ENCODE measurements at regions not wholly inside any gene's neighbourhood (a gene's known extent, or its start where the extent isn't known, plus 50 kb on each side); places are given as distances from the start of the nearest gene placed in this dataset.

DNA sequence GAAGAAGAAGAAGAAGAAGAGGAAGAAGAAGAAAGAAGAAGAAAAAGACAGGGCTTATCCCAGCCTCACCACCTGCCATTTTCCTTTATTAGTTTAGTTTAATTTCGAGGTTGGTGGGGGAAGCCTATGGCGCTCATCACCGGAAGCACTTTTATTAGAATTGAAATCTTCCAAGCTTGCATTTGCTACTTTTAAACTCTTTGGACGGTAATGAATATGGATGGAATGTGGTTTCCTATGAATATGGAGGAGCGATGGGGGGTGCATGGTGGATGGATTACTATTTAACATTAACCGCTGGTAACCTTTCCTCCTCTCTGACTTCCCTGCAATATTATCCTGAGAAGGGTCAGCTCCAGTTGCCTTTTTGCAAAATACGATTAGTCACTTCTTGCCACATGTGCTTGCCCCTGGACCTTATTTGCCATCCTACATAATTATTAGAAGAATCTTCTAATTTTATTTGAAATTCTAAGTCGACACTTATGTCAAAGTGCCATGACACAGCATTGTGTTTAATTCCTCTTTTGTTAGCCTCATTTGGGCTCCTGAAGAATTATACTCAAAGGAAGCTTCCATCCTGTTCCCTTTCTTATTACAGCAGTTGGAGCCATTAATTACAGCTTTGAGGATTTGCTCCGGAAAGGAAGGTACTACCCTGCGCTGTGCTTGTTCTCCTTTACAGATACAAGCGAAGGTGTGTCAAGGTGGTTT is 424.5 kb downstream of the VRK1 start:
- H3K9me3 ChIP-seq (ENCODE audit: low read depth, low read length): no peaks in the 10 kb centered on the region

DNA sequence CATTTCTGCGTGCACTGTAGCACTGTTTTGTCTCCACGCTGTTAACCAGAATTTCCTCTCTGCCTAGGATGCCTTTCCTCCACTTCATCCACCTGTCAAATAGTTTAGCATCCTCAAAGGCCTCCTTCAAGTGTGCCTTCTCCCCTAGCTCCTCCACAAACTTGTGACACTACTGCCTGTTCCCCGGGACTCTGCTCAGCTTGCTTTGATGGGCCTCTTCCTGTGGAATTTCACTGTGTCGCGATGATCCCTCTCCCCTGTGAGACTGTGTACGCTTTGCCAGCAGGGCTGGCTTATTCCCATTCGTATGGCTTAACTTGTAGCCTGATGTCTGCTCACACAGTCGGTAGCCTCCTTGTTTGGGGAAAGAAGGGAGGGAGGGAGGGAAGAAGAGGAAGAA is 426.8 kb downstream of the VRK1 start:
- Histone ChIP-seq H3K4me3 (ENCODE audit: low read length) (no peak overlapping the region), H3K4me1 (ENCODE audit: insufficient read depth, low read length) (peaks cover 9% of the 10 kb centered on the region), H3K27me3 (ENCODE audit: insufficient read depth, low read length) (peaks cover 18% of the 10 kb centered on the region), H3K9me3 (ENCODE audit: low read depth, low read length) (no peaks in the 10 kb centered on the region)

More for the DNA sequence above, 424.5 kb downstream of the VRK1 start:
- H3K4me1 ChIP-seq (ENCODE audit: insufficient read depth, low read length): peaks cover 19% of the 10 kb centered on the region
- H3K27me3 ChIP-seq (ENCODE audit: insufficient read depth, low read length): peaks cover 33% of the 10 kb centered on the region
- no peak overlapping the region for H3K4me3 ChIP-seq (ENCODE audit: low read length)

DNA sequence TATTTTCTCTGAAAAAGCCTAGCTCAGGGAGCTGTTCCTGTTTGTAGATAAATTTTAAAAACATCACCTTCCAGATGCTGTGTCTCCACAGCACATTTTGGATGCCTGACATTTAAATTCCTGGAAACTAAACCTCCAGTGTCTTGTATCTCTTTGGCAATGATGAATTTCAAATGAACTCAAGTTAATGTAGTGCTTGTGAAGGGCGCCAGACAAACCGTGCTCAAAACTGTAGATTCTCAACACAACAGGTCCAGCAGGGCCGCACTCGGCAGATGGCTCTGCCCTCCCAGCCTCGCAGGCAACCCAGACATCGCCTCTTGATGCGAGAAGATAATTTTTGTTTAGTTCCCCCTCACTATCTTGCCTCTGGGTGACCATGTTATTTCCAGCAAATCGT is 432.9 kb downstream of the VRK1 start:
- Histone ChIP-seq H3K9me3 (ENCODE audit: low read depth, low read length) (no peaks in the 10 kb centered on the region), H3K27me3 (ENCODE audit: insufficient read depth, low read length) (no peaks in the 10 kb centered on the region), H3K4me3 (ENCODE audit: low read length) (no peak overlapping the region), H3K4me1 (ENCODE audit: insufficient read depth, low read length) (no peaks in the 10 kb centered on the region)

DNA sequence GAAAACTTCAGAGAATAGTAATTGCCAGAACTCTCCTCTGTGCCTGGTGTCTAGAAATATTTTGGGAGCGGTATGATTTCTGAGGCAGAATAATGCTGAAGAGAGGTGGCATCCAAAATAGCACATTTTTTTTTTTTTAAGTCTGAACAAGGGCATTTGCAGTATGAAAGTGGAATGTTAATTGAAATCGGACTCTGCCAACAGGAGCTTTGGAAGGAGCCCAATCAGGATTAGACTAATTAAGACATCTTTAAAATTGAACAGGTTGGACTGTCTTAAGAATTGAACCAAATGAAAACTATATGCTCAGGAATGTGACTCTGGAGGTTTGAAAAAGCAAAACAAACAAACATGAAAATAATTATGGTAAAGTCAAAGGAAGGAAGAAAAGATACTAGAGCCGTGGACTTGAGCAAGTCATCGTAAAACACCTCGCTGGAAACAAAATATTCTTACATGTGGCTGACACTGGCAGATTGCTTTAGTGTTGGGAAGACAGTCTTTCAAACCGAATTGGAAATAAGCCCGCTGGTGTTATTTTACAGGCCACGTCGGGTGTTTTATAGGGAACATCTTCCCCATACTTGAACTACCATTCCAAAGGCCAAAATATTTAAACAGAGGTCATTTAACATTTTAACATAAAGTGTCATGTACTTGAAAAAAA is 436.3 kb downstream of the VRK1 start:
- Histone ChIP-seq H3K4me1 (ENCODE audit: insufficient read depth, low read length) (no peaks in the 10 kb centered on the region), H3K4me3 (ENCODE audit: low read length) (no peak overlapping the region), H3K27me3 (ENCODE audit: insufficient read depth, low read length) (no peaks in the 10 kb centered on the region), H3K9me3 (ENCODE audit: low read depth, low read length) (no peaks in the 10 kb centered on the region)

DNA sequence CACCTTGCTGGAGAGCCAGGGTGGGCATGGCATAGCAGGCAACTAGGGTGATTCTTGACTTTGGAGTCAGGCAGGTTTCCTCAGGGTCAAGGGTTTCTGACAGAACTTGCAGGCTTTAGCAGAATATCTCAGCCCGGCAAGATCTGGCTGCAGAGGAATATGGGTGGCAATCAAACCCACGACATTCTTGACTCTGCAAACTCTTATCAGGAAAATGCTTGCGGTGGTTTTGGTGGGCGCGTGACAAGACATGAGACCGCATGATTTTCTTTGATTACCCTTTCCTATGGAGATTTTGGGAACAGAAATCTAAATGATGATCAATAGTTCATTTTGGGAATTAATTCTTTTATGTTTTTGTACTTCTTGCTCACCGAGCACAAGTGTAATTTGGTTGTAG is 449.5 kb downstream of the VRK1 start:
- H3K4me1 ChIP-seq (ENCODE audit: insufficient read depth, low read length): peaks cover 4% of the 10 kb centered on the region
- no peak overlapping the region for H3K4me3 ChIP-seq (ENCODE audit: low read length)
- no peaks in the 10 kb centered on the region for H3K27me3 ChIP-seq (ENCODE audit: insufficient read depth, low read length)
- no peaks in the 10 kb centered on the region for H3K9me3 ChIP-seq (ENCODE audit: low read depth, low read length)

DNA sequence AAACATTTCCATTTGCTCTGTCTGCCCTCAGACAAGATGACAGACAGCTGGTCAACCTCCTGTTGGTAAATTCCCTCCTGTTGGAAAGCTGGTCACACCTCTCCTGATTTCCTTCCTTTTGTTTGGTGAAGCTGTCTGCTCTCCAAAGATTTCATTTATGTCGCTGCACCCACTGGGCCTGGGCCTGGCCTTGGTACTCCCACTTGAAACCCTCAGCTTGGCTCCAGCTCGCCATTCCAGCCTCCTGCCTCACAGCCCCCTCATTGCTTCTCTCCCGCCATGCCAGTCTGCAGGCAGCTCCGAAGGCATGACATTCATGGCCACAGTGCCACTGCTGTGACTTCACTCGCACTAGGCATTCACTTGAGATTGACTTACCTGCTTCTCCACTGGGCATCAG is 451.8 kb downstream of the VRK1 start:
- no peaks in the 10 kb centered on the region for H3K27me3 ChIP-seq (ENCODE audit: insufficient read depth, low read length)
- H3K4me3 ChIP-seq (ENCODE audit: low read length): no peak overlapping the region
- H3K9me3 ChIP-seq (ENCODE audit: low read depth, low read length): no peaks in the 10 kb centered on the region
- H3K4me1 ChIP-seq (ENCODE audit: insufficient read depth, low read length): peaks cover 10% of the 10 kb centered on the region

DNA sequence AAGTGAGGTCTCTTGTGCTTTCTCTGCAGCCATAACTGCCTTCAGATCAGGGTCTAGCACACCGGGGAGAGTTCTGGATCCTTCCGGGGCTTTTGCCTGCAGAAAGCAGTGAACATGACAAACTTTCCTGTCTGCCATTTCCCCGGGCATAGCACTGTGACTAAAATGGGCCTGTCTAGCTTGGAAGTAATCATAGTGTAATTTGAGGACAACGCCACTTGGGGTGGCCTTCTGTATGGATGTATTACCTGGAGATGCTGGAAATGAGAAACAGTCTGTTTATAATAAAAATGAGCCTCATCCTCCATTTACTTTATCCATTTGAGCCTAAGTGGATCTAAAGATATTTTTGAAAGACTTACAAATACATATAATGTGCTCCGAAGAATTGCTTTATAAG is 453.7 kb downstream of the VRK1 start:
- H3K27me3 ChIP-seq (ENCODE audit: insufficient read depth, low read length): no peaks in the 10 kb centered on the region
- no peak overlapping the region for H3K4me3 ChIP-seq (ENCODE audit: low read length)
- H3K9me3 ChIP-seq (ENCODE audit: low read depth, low read length): no peaks in the 10 kb centered on the region
- peaks cover 11% of the 10 kb centered on the region for H3K4me1 ChIP-seq (ENCODE audit: insufficient read depth, low read length)

DNA sequence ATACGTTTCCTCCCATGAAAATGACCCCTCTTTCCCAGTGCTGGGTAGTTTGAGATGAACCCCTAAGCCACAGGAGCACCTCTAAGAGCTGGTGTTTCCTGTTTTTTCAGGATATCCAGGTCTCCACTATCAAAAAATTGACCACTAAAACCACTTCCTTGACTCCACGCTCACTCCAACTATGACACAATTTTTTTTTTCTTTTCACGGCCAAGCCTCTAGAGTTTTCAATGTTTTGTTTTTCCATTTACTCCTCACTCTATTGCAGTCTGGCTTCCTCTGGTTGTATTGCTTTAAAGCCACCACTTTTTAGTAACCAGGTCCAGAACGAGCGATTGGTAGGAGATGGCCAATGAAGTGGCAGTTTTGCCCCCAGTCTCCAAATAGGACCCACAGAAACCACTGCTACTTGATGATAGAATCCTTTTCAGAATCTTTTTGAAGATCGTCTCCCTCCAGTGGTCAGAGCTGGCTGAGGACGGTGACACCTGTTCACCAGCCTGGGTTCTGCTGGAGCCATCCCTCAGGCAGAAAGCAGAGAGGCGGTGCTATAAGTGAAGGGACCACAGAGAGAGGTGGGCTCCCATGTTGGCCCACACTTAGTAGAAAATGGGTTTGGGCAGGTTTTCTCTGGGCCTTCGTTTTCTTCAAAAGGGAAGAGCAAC is 454.4 kb downstream of the VRK1 start:
- H3K4me1 ChIP-seq (ENCODE audit: insufficient read depth, low read length): peaks cover 11% of the 10 kb centered on the region
- H3K27me3 ChIP-seq (ENCODE audit: insufficient read depth, low read length): no peaks in the 10 kb centered on the region
- no peaks in the 10 kb centered on the region for H3K9me3 ChIP-seq (ENCODE audit: low read depth, low read length)
- H3K4me3 ChIP-seq (ENCODE audit: low read length): no peak overlapping the region

DNA sequence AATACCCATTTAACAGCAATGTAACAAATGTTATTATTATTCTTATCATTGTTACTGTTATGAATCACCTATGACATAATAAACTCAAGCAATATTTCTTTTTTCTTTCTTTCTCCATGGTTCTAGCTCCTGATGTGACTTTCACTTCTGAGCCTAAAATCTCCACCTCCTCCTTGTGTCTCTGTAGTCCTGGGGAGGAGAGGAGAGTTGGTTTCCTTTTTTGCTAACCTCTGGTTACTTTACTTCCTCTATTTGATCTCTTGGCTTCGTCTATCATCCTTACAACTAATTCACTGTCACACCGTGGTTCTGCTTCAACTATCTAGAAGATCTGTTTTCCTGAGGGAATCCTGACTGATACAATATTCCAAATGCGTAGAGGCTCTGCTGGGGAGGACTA is 456.6 kb downstream of the VRK1 start:
- peaks cover 11% of the 10 kb centered on the region for H3K4me1 ChIP-seq (ENCODE audit: insufficient read depth, low read length)
- H3K4me3 ChIP-seq (ENCODE audit: low read length): no peak overlapping the region
- no peaks in the 10 kb centered on the region for H3K27me3 ChIP-seq (ENCODE audit: insufficient read depth, low read length)
- no peaks in the 10 kb centered on the region for H3K9me3 ChIP-seq (ENCODE audit: low read depth, low read length)

DNA sequence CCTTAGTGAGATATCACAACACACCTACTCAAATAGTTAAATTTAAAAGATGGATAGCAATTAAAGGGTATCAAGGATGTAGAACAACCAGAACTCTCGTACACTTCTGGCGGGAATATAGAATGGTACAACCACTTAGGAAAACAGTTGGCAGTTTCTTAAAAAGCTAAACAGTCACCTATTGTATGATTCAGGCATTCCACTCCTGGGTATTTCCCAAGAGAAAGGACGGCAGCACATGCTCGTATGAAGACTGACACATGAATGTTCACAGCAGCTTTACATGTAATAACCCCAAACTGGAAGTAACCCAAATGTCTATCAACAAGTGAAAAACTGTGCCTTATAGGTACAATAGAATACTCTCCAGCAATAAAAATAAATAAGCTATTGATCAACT is 465.2 kb downstream of the VRK1 start:
- no peaks in the 10 kb centered on the region for H3K4me1 ChIP-seq (ENCODE audit: insufficient read depth, low read length)
- H3K27me3 ChIP-seq (ENCODE audit: insufficient read depth, low read length): no peaks in the 10 kb centered on the region
- peaks cover 9% of the 10 kb centered on the region for H3K9me3 ChIP-seq (ENCODE audit: low read depth, low read length)
- H3K4me3 ChIP-seq (ENCODE audit: low read length): no peak overlapping the region

DNA sequence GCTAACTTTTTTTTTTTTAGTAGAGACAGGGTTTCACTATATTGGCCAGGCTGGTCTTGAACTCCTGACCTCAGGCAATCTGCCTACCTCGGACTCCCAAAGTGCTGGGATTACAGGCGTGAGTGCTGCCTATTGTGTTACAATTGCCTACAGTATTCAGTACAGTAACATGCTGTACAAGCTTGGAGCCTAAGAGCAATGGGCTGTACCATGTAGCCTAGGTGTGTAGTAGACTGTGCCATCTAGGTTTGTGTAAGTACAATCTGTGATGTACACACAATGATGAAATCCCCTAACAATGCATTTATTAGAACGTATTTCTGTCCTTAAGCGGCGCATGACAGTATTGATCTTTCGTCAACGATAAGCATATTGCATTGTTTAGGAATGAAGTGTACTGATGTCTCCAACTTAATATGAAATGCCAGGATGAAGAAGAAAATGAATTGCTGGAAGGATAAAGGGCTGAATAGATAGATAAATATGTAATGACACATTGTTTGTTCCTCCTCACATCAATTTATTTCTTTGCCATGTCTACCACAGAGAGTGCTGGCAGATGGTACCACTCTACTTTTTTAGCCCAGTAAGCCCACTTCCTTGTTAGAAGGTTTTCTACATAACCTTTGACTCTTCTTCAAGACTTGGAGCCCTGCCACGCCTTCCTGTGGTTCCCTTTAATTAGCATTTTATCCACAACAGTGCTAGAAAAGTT is 467.5 kb downstream of the VRK1 start:
- H3K4me3 ChIP-seq (ENCODE audit: low read length): no peak overlapping the region
- H3K9me3 ChIP-seq (ENCODE audit: low read depth, low read length): peaks cover 9% of the 10 kb centered on the region
- no peaks in the 10 kb centered on the region for H3K27me3 ChIP-seq (ENCODE audit: insufficient read depth, low read length)
- no peaks in the 10 kb centered on the region for H3K4me1 ChIP-seq (ENCODE audit: insufficient read depth, low read length)

DNA sequence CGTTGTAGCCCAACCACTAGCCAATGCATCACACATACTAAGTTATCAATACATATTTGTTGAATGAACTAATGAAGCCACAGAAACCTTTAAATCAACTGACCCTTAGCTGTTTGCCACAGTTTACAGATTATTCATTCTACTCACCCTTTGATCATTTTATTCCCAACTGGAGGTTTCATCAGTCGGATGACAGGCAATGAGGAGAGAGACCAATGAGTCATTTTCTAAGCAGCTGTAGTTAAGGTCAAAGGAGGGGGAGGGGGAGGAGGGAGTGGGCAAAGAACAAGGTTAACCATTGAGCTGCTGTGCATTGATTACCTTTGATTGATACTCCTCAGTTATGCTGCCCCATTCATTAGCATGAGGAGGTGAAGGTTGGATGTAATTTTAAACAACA is 469.5 kb downstream of the VRK1 start:
- H3K4me3 ChIP-seq (ENCODE audit: low read length): no peak overlapping the region
- peaks cover 9% of the 10 kb centered on the region for H3K9me3 ChIP-seq (ENCODE audit: low read depth, low read length)
- no peaks in the 10 kb centered on the region for H3K27me3 ChIP-seq (ENCODE audit: insufficient read depth, low read length)
- no peaks in the 10 kb centered on the region for H3K4me1 ChIP-seq (ENCODE audit: insufficient read depth, low read length)

DNA sequence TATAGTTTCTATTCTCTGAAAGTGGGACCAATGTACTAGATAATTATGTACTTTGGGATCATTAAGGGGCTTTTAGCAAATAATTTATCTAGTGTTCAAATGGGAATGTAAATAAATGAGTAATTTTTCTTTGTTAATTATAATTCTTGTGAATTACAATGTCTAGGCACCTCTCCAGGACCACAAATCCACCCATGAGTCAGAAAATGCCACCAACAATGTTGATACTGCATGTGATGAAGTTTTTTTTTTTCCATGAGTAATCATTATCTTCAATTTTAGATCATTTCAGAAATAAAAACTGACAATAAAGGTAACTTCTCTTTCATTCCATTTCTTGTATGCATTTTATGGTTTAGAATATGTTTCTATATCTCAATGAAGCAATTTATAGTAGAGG is 470.3 kb downstream of the VRK1 start:
- Histone ChIP-seq H3K9me3 (ENCODE audit: low read depth, low read length) (peaks cover 1% of the 10 kb centered on the region), H3K4me3 (ENCODE audit: low read length) (no peak overlapping the region), H3K4me1 (ENCODE audit: insufficient read depth, low read length) (no peaks in the 10 kb centered on the region), H3K27me3 (ENCODE audit: insufficient read depth, low read length) (no peaks in the 10 kb centered on the region)

DNA sequence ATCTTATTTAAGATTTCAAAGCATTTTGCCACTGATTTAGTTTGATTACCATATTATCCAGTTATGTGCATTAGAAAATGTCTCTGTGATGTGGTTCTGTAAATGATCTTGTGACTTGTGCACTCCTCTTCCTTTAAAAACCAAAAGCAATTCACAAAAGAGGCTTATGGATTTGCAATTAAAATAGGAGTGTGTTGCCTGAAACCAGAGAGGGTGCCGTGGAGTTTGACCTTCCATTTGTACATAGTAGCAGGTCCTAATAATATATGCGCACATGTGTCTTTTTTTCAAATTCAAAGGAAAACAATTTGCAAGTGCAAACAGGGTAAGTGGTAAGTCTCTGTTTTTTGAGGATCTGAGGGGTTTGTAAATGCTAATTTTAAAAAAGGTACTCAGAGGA is 470.9 kb downstream of the VRK1 start:
- Histone ChIP-seq H3K27me3 (ENCODE audit: insufficient read depth, low read length) (no peaks in the 10 kb centered on the region), H3K4me3 (ENCODE audit: low read length) (no peak overlapping the region), H3K4me1 (ENCODE audit: insufficient read depth, low read length) (no peaks in the 10 kb centered on the region), H3K9me3 (ENCODE audit: low read depth, low read length) (no peaks in the 10 kb centered on the region)

DNA sequence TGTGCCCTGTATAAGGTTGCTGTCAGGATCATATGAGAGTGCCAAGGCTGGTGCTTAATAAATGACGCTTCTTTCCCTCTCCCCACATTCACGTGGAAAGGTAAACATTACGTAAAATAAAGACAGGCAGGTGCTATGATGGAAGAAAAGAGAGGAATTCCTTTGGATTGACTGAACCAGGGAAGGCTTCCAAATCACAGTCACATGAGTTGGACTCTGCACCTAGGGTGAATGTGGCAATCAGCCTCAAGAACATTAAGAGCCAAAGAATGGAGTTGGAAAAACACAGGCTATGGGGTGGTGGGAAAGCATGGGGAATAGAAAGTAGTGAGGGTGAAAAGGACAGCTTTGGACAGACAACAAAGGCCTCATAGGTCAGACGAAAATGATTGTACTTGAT is 473.1 kb downstream of the VRK1 start:
- Histone ChIP-seq H3K27me3 (ENCODE audit: insufficient read depth, low read length) (no peaks in the 10 kb centered on the region), H3K4me3 (ENCODE audit: low read length) (no peak overlapping the region), H3K4me1 (ENCODE audit: insufficient read depth, low read length) (no peaks in the 10 kb centered on the region), H3K9me3 (ENCODE audit: low read depth, low read length) (no peaks in the 10 kb centered on the region)
